Endothelial cell (in vitro differentiated cells): ENCODE measurements at regions not wholly inside any gene's neighbourhood (a gene's known extent, or its start where the extent isn't known, plus 50 kb on each side); places are given as distances from the start of the nearest gene placed in this dataset.
"Not testable (repeated sequence)": the region's sequence is repeated elsewhere in the genome, so short reads cannot be mapped to it uniquely, and the experiment has no call there.

ENCODE experiments used
- DNase-seq: peaks from one replicate; pipeline ENCODE4 v3.0.0; 2021; ENCODE audit warnings: low spot score
- H3K27ac Mint-ChIP-seq: one replicate; pipeline ENCODE4 v1.8.0; 2021; ENCODE audit warnings: mixed read lengths, inconsistent platforms; ENCODE audit not compliant: unreplicated experiment
- H3K27me3 Mint-ChIP-seq: one replicate; pipeline ENCODE4 v1.8.0; 2021; ENCODE audit warnings: mild to moderate bottlenecking, moderate library complexity, mixed read lengths, inconsistent platforms; ENCODE audit not compliant: unreplicated experiment
- H3K36me3 Mint-ChIP-seq: one replicate; pipeline ENCODE4 v1.8.0; 2021; ENCODE audit warnings: mild to moderate bottlenecking, low read depth, mixed read lengths, inconsistent platforms; ENCODE audit not compliant: unreplicated experiment
- H3K4me1 Mint-ChIP-seq: one replicate; pipeline ENCODE4 v1.8.0; 2021; ENCODE audit warnings: mild to moderate bottlenecking, mixed read lengths, inconsistent platforms; ENCODE audit not compliant: unreplicated experiment
- H3K4me3 Mint-ChIP-seq: one replicate; pipeline ENCODE4 v1.8.0; 2021; ENCODE audit warnings: mild to moderate bottlenecking, mixed read lengths, inconsistent platforms; ENCODE audit not compliant: unreplicated experiment
- H3K9me3 Mint-ChIP-seq: one replicate; pipeline ENCODE4 v1.8.0; 2021; ENCODE audit warnings: mixed read lengths, inconsistent platforms; ENCODE audit not compliant: unreplicated experiment
- CTCF ChIP-seq: fragments of 200-600 bp; sonication (generic); IDR thresholded peaks from one replicate; pipeline ENCODE4 v1.5.0; 2021; ENCODE audit warnings: antibody characterized with exemption; ENCODE audit not compliant: unreplicated experiment

GRCh38 chr4:27966664-27967063, 1106.0 kb downstream of the STIM2 start:
- H3K9me3 Mint-ChIP-seq: no peaks in the 10 kb centered on the region
- DNase-seq: no peak
- TF ChIP-seq CTCF: no peak
- no peak overlapping the region for H3K4me3 Mint-ChIP-seq
- peaks cover 5% of the 10 kb centered on the region for H3K27me3 Mint-ChIP-seq
- H3K4me1 Mint-ChIP-seq: no peaks in the 10 kb centered on the region
- H3K36me3 Mint-ChIP-seq: no peaks in the 10 kb centered on the region
- no peak overlapping the region for H3K27ac Mint-ChIP-seq

- Mint-ChIP-seq H3K27me3 (peaks cover 11% of the 10 kb centered on the region), H3K4me3 (no peak overlapping the region), H3K36me3 (no peaks in the 10 kb centered on the region), H3K9me3 (no peaks in the 10 kb centered on the region), H3K27ac (no peak overlapping the region), H3K4me1 (no peaks in the 10 kb centered on the region)
- DNase-seq: no peak
- no peak for TF ChIP-seq CTCF
Measured at GRCh38 chr4:27973056-27973455, 1112.4 kb downstream of the STIM2 start.

GRCh38 chr4:27973700-27974099, 1113.1 kb downstream of the STIM2 start:
- H3K4me3 Mint-ChIP-seq: no peak overlapping the region
- no peaks in the 10 kb centered on the region for H3K36me3 Mint-ChIP-seq
- no peaks in the 10 kb centered on the region for H3K4me1 Mint-ChIP-seq
- TF ChIP-seq CTCF: no peak
- DNase-seq: no peak
- peaks cover 11% of the 10 kb centered on the region for H3K27me3 Mint-ChIP-seq
- no peak overlapping the region for H3K27ac Mint-ChIP-seq
- no peaks in the 10 kb centered on the region for H3K9me3 Mint-ChIP-seq

- peaks cover 10% of the 10 kb centered on the region for H3K27me3 Mint-ChIP-seq
- H3K4me1 Mint-ChIP-seq: no peaks in the 10 kb centered on the region
- TF ChIP-seq CTCF: no peak
- DNase-seq: no peak
- H3K9me3 Mint-ChIP-seq: peaks cover 5% of the 10 kb centered on the region
- H3K4me3 Mint-ChIP-seq: no peak overlapping the region
- H3K36me3 Mint-ChIP-seq: peaks cover 5% of the 10 kb centered on the region
- no peak overlapping the region for H3K27ac Mint-ChIP-seq
Measured at GRCh38 chr4:27974339-27974738, 1113.7 kb downstream of the STIM2 start.

GRCh38 chr4:27974881-27975280, 1114.2 kb downstream of the STIM2 start:
- not testable (repeated sequence) for H3K4me1 Mint-ChIP-seq, H3K4me3 Mint-ChIP-seq, DNase-seq, H3K27ac Mint-ChIP-seq, H3K27me3 Mint-ChIP-seq, H3K9me3 Mint-ChIP-seq, H3K36me3 Mint-ChIP-seq

- H3K4me1 Mint-ChIP-seq, H3K36me3 Mint-ChIP-seq, H3K27me3 Mint-ChIP-seq, DNase-seq, H3K9me3 Mint-ChIP-seq: not testable (repeated sequence)
- H3K27ac Mint-ChIP-seq: peak overlapping the region; percentile 69
- peak overlapping the region; percentile 44 for H3K4me3 Mint-ChIP-seq
Measured at GRCh38 chr4:27978427-27979109, 1117.9 kb downstream of the STIM2 start.
